ENCODE measurements at regions not wholly inside any gene's neighbourhood (a gene's known extent, or its start where the extent isn't known, plus 50 kb on each side); places are given as distances from the start of the nearest gene placed in this dataset.
"Not testable (repeated sequence)": the region's sequence is repeated elsewhere in the genome, so short reads cannot be mapped to it uniquely, and the experiment has no call there.

- DNase-seq (ENCODE audit: low read depth in 1 of 2, low spot score in 1 of 2): no peak
Measured at GRCh38 chr10:118805146-118805545, 50.4 kb upstream of the CACUL1 start.

GRCh38 chr10:118807512-118808305 lies 52.9 kb upstream of the CACUL1 start:
- DNase-seq (ENCODE audit: low read depth in 1 of 2, low spot score in 1 of 2): no peak

- no peak for DNase-seq (ENCODE audit: low read depth in 1 of 2, low spot score in 1 of 2)
Measured at GRCh38 chr10:118808601-118809356, 54.0 kb upstream of the CACUL1 start.

GRCh38 chr10:118809357-118810220 lies 54.8 kb upstream of the CACUL1 start:
- no peak for DNase-seq (ENCODE audit: low read depth in 1 of 2, low spot score in 1 of 2)

- no peak for DNase-seq (ENCODE audit: low read depth in 1 of 2, low spot score in 1 of 2)
Measured at GRCh38 chr10:118810796-118811505, 56.2 kb upstream of the CACUL1 start.

GRCh38 chr10:118811675-118812392 lies 57.1 kb upstream of the CACUL1 start:
- DNase-seq (ENCODE audit: low read depth in 1 of 2, low spot score in 1 of 2): no peak

DNA sequence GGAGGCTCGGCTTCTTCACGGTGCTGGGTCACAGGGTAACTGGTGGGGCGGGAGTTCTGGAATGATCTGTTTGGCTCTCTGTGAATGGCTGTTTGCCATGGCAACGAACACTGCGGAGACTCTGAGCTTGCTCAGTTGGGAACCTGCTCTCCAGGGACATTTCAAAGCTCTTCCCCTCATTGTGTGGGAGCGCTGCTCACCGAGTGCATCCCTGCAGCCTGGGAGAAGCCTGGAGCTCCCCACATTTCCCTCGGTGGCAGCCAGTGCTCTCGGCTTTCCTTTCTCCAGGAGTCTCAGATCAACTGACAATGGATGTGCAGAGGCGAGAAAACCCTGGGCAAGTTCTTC lies 57.6 kb upstream of the CACUL1 start:
- DNase-seq (ENCODE audit: low read depth in 1 of 2, low spot score in 1 of 2): no peak

DNA sequence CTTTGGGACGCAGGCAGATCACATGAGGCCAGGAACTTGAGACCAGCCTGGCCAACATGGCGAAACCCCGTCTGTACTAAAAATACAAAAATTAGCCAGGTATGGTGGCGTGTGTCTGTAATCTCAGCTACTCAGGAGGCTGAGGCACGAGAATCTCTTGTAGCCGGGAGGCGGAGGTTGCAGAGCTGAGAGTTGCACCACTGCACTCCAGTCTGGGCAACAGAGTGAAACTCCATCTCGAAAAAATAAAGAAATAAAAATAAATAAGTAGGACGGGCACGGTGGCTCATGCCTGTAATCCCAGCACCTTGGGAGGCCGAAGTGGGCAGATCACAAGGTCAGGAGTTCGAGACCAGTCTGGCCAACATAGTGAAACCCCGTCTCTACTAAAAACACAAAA lies 58.2 kb upstream of the CACUL1 start:
- DNase-seq (ENCODE audit: low read depth in 1 of 2, low spot score in 1 of 2): not testable (repeated sequence)

- DNase-seq (ENCODE audit: low read depth in 1 of 2, low spot score in 1 of 2): no peak
Measured at GRCh38 chr10:118816471-118817168, 61.9 kb upstream of the CACUL1 start.

DNA sequence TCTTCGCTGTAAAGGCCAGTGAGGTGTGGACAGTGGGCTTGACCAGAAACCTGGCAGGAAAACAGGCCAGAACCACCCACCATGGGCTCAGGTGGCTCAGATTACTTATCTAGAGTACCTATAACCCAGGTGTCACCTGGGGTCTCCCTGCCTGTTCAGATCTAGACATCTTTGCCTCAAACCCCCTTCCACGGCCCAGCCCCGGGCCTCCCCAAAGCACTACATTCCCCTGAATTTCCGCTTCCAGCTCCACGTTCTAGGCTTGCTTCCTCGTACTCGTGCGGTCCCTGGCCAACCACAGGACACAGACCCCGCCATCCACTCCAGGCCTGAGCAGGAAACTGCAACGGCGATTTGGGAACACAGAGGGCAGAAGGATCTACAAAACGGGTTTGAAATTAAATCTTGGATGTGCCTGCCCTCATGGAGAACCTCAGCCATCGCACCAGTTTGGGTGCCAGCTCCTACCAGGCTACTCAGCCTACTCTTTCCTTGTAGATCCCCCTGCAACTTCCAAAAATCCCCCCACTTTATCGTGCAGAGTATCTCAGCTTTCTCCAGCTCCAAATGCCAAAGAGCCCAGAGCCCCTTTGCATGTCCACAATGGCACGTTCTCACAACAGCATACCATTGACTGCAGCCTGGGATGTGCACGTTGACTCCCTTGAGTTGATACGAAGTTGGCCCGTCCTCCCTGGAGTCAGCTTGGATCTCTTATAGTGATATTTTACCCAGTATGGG lies 62.7 kb upstream of the CACUL1 start:
- no peak for DNase-seq (ENCODE audit: low read depth in 1 of 2, low spot score in 1 of 2)

- no peak for DNase-seq (ENCODE audit: low read depth in 1 of 2, low spot score in 1 of 2)
Measured at GRCh38 chr10:118818621-118819221, 64.0 kb upstream of the CACUL1 start.

GRCh38 chr10:118820326-118821116 lies 65.8 kb upstream of the CACUL1 start:
- no peak for DNase-seq (ENCODE audit: low read depth in 1 of 2, low spot score in 1 of 2)

- no peak for DNase-seq (ENCODE audit: low read depth in 1 of 2, low spot score in 1 of 2)
Measured at GRCh38 chr10:118823256-118823907, 68.6 kb upstream of the CACUL1 start.

DNA sequence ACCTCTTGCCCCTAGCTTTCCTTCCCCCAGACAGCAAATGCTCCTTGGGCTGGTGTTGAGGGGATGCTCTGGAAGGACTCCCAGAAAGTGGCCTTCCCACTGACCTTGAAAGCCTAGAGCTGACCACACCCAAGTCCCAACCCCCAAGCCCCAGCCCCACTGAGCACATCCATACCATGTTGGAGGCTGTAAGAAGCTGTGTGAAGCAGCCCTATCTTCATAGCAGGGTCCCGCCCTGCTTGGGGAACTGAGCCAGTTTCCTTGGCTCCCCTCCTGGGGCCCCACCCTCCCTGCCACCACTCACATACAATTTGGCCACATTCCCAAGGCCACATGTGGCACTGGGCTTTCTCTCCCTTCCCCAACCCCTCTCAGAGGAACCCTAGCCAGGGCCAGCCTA lies 72.3 kb upstream of the CACUL1 start:
- no peak for DNase-seq (ENCODE audit: low read depth in 1 of 2, low spot score in 1 of 2)

DNA sequence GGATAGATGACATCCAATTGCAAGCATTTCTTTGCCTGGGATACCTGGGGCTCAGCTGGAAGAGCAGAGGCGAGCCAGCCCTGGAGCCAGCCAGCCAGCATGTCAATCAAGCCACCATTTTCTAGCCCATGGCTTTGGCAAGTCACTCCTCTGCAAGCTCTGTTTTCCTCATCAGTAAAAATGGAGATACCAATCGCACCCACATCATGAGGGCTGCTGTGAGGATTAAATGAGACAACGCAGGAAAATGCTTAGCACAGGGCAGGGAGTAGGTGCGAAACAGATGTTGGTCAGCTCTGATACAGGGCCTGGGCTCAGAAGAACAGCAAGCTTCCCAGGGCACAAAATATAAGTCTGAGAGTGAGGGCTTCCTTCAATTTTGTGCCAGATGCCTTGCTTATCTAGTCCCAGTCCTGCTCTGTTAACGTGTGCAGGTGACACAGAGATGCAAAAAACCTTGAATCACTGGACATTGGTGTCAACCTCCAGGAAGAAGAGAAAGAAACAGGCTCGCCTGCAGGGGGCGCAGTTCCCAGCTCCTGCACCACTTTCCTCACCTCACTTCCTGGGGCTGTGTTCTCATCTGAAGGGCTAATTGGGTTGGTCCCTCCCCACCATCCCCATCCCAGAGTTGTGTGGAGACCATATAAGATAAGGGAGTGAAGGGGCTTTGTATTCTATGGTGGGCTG lies 72.8 kb upstream of the CACUL1 start:
- DNase-seq (ENCODE audit: low read depth in 1 of 2, low spot score in 1 of 2): no peak

DNA sequence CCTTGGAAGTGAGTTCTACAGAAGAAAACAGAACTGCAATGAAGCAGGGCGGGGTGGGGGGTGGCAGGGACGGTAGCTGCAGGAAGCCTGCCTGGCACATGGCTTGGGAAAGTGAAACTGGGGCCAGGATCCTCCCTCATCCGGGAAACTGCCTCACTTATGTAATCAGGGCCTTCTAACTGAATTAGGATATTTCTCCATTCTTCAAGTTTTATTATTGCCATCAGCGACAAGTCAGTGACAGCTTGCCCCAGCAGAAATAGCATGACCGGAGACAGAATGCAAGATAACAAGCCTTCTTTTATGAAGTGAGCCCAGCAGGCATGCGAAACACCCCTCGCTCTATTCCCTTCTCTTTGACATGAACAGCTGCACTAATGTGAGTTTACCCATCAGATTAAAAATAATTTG lies 77.5 kb upstream of the CACUL1 start:
- no peak for DNase-seq (ENCODE audit: low read depth in 1 of 2, low spot score in 1 of 2)

DNA sequence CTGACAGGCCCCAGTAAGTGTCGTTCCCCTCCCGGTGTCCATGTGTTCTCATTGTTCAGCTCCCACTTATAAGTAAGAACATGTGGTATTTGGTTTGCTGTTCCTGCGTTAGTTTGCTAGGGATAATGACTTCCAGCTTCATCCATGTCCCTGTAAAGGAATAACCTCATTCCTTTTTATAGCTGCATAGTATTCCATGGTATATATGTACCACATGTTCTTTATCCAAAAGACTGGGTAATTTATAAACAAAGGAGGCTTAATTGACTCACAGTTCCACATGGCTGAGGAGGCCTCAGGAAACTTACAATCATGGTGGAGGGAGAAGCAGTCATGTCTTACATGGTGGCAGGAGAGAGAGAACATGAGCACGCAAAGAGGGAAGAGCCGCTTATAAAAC lies 79.6 kb upstream of the CACUL1 start:
- DNase-seq (ENCODE audit: low read depth in 1 of 2, low spot score in 1 of 2): not testable (repeated sequence)
